Mucosa of rectum (tissue), 2 donors: ENCODE measurements at regions not wholly inside any gene's neighbourhood (a gene's known extent, or its start where the extent isn't known, plus 50 kb on each side); places are given as distances from the start of the nearest gene placed in this dataset.

Experiments
- H3K27ac ChIP-seq, 2 donors: one replicate each; pipeline ENCODE4 v1.7.0; 2013; ENCODE audit warnings: inconsistent platforms in 2 of 2, low read depth in 2 of 2, low read length in 2 of 2
- H3K27me3 ChIP-seq, 2 donors: one replicate each; pipeline ENCODE4 v1.7.0; 2013; ENCODE audit warnings: low read length in 2 of 2; ENCODE audit not compliant: control insufficient read depth in 2 of 2, insufficient read depth in 2 of 2
- H3K36me3 ChIP-seq, 2 donors: one replicate each; pipeline ENCODE4 v1.7.0; 2013; ENCODE audit warnings: low read length in 2 of 2; ENCODE audit not compliant: control insufficient read depth in 2 of 2, insufficient read depth in 2 of 2
- H3K4me1 ChIP-seq, 2 donors: one replicate each; pipeline ENCODE4 v1.7.0; 2013; ENCODE audit warnings: low read length in 2 of 2, mild to moderate bottlenecking in 1 of 2; ENCODE audit not compliant: control insufficient read depth in 2 of 2, insufficient read depth in 2 of 2
- H3K4me3 ChIP-seq, 2 donors: one replicate each; pipeline ENCODE4 v1.7.0; 2013; ENCODE audit warnings: low read length in 2 of 2
- H3K9ac ChIP-seq, 2 donors: one replicate each; pipeline ENCODE4 v1.7.0; 2013; ENCODE audit warnings: low read length in 2 of 2, low read depth in 1 of 2, mild to moderate bottlenecking in 1 of 2
- H3K9me3 ChIP-seq, 2 donors: one replicate each; pipeline ENCODE4 v1.7.0; 2013; ENCODE audit warnings: low read length in 2 of 2; ENCODE audit not compliant: control insufficient read depth in 2 of 2
- donor health status: healthy.
- donor health status: Normal muscosa, but diverticular disease.

DNA sequence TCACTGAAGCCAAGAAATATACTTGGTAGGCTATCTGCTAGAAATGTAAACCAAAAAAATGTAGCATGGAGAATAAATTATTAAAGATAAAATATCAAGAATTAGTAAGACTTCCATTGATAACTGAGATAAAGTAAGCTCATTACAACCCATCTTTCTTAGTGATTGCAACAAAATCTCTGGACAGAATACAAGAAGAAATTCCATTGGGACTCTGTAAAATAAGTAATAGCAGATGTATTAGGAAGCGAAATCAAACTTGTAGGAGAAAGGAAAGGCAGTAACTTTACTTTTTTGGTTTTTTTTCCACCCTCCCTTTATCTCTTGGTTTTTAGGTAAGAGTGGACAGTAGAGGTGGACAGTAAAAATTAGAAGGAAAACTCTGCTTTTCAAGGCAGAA lies 605.7 kb downstream of the DACH1 start:
- no peak overlapping the region for H3K9ac ChIP-seq
- no peak overlapping the region for H3K4me3 ChIP-seq
- no peaks in the 10 kb centered on the region for H3K4me1 ChIP-seq
- no peaks in the 10 kb centered on the region for H3K36me3 ChIP-seq
- no peaks in the 10 kb centered on the region for H3K27me3 ChIP-seq
- H3K27ac ChIP-seq = no peak overlapping the region
- H3K9me3 ChIP-seq = no peaks in the 10 kb centered on the region

DNA sequence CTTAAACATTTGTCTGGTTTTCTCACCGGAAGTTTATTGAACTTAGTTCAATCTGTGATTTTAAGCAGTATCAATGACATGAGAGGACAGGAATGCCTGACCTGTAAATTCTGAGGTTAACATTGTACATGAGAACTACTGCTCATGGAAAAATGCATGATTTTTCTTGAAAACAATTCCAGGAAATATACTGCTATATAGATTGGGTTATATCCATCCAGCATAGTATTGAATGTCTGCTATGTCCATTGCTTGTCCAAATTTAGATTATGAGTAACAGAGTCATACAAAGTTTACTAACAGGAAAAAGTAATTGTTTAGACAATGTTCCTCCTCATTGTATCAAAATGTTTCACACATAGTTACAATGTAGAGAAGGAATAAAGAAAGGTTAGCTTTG lies 606.8 kb downstream of the DACH1 start:
- Histone ChIP-seq H3K36me3 (no peaks in the 10 kb centered on the region), H3K4me1 (no peaks in the 10 kb centered on the region), H3K9ac (no peak overlapping the region), H3K9me3 (no peaks in the 10 kb centered on the region), H3K27ac (no peak overlapping the region), H3K4me3 (no peak overlapping the region), H3K27me3 (no peaks in the 10 kb centered on the region)

DNA sequence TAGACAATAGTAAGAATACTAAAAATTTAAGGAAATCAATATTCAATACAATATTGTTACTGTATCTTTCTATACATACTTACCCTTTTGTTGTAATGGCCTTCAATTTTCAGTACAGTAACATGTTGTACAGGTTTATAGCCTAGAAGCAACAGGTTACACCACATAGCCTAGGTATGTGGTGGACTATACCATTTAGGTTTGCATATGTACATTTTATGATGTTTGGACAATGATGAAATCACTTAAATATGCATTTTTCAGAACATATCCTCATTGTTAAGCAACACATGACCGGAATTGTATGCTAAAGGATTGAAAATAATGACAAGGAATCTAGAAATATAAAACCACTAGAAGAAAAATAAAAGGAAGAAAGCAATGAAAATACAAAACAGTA lies 611.4 kb downstream of the DACH1 start:
- Histone ChIP-seq H3K4me1 (no peaks in the 10 kb centered on the region), H3K9ac (no peak overlapping the region), H3K9me3 (no peaks in the 10 kb centered on the region), H3K4me3 (no peak overlapping the region), H3K36me3 (no peaks in the 10 kb centered on the region), H3K27me3 (no peaks in the 10 kb centered on the region), H3K27ac (no peak overlapping the region)

DNA sequence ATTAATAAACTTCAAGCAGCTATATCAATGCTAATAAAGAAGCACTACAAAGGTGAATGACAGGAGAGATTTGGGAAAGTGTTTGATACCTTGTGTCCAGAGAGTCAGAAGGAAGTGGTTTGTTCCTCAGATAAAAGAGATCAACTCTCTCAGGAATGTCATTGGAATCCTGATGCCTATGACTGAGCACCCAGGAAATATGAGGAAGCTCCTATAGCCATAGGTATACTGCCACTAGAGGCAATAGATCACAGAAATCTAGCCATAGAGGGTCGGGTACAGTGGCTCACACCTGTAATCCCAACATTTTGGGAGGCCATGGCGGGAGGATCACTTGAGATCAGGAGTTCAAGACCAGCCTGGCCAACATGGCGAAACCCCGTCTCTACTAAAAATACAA lies 612.6 kb downstream of the DACH1 start:
- no peak overlapping the region for H3K27ac ChIP-seq
- H3K36me3 ChIP-seq = no peaks in the 10 kb centered on the region
- H3K9me3 ChIP-seq = no peaks in the 10 kb centered on the region
- no peaks in the 10 kb centered on the region for H3K27me3 ChIP-seq
- H3K4me1 ChIP-seq = no peaks in the 10 kb centered on the region
- no peak overlapping the region for H3K9ac ChIP-seq
- H3K4me3 ChIP-seq = no peak overlapping the region

DNA sequence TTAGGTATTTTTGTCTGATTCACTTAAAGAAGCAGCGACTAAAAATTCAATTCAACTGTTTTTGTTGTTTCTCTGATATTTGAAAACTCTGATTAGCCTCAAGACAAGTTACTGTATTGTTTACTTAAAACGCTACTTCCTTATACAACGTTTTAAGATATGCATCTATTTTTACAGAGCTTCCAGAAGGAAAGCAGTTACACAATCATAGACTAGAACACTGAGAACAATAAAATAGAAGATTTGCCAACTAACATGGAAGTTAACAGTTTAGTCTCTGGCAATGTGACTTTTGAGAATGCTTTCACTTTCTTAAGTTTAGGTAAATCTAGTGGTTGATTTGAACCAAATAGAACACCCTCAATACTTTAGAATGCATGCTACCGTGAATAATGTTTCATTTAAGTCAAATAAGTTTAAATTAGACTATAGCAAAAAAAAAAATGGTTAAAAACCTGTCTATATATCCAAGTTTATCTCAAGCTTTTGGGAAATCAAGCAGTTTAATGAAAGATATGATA lies 614.8 kb downstream of the DACH1 start:
- Histone ChIP-seq H3K9me3 (no peaks in the 10 kb centered on the region), H3K4me3 (no peak overlapping the region)

DNA sequence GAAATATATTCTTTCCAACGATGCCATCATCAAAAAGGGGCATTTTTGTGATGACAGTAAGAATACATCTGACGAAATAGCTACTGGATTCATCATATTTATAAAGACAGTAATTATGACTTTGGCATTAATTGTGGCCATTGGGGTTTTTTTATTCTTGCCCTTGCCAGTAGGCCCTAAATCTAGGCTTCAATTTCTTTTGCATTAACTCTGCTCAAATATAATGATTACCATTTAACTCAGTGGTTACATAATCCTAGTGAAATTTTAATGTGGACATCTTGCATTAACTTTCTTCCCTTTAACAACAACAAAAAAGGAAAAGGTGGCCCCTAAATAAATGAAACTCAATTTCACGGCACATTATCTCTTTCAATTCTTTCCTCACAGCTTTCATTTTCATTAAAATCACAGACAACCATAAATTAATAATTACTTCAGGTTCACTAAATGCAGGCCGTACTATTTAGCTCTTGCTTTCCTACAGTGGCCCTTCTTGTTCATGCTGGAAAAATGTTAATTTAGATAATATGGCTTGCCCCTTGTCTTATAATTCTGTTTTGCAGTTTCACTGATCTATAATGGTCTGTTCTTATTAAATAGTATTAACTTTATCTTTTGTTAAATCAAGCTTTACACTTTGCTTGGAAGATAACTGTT lies 615.6 kb downstream of the DACH1 start:
- no peak overlapping the region for H3K9ac ChIP-seq
- no peaks in the 10 kb centered on the region for H3K4me1 ChIP-seq
- H3K36me3 ChIP-seq = no peaks in the 10 kb centered on the region
- H3K9me3 ChIP-seq = no peaks in the 10 kb centered on the region
- no peak overlapping the region for H3K4me3 ChIP-seq
- no peaks in the 10 kb centered on the region for H3K27me3 ChIP-seq
- H3K27ac ChIP-seq = no peak overlapping the region

More for the DNA sequence above, 614.8 kb downstream of the DACH1 start:
- no peaks in the 10 kb centered on the region for H3K27me3 ChIP-seq
- H3K9ac ChIP-seq = no peak overlapping the region
- no peaks in the 10 kb centered on the region for H3K36me3 ChIP-seq
- no peak overlapping the region for H3K27ac ChIP-seq
- no peaks in the 10 kb centered on the region for H3K4me1 ChIP-seq

DNA sequence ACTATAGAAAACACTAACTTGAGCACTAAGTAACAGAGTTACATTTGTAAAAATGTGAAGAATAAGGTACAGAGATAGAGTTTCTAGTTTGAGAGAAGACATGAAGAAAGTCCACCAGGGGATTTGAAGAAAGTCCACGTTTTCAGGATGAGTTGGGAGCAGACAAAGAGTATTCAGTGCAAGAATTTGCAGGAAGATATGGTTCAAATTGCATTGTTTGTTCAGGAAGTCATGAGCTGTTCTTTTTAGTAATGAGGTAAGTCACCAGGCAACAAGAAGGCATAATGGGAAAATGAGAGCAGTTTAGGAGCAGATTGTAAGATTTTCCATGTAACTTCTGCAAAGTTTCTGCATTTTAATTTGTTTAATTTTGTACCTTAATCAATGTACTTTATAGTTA lies 618.0 kb downstream of the DACH1 start:
- H3K4me1 ChIP-seq = no peaks in the 10 kb centered on the region
- H3K27me3 ChIP-seq = no peaks in the 10 kb centered on the region
- H3K9me3 ChIP-seq = no peaks in the 10 kb centered on the region
- no peak overlapping the region for H3K4me3 ChIP-seq
- no peak overlapping the region for H3K27ac ChIP-seq
- no peak overlapping the region for H3K9ac ChIP-seq
- no peaks in the 10 kb centered on the region for H3K36me3 ChIP-seq

DNA sequence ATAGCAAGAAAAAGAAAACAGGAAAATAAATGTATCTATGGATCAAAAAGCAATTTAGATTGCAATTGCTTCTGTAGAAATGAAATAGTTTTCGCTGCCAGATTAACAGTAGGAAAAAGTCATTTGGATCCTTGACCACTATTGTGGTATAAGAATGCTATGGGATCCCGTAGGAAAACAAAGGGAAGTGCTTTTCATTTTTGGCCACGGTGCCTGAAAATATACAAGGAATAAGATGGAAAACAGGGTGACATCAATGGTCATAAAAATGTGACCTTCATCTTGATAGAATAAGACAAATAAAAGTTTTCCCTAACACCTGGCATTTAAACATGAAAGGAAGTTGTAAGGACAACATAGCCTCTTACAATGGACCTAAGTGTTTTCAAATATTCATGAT lies 622.8 kb downstream of the DACH1 start:
- H3K27ac ChIP-seq = no peak overlapping the region
- no peaks in the 10 kb centered on the region for H3K36me3 ChIP-seq
- no peaks in the 10 kb centered on the region for H3K4me1 ChIP-seq
- no peak overlapping the region for H3K9ac ChIP-seq
- H3K4me3 ChIP-seq = no peak overlapping the region
- H3K27me3 ChIP-seq = no peaks in the 10 kb centered on the region
- H3K9me3 ChIP-seq = no peaks in the 10 kb centered on the region

DNA sequence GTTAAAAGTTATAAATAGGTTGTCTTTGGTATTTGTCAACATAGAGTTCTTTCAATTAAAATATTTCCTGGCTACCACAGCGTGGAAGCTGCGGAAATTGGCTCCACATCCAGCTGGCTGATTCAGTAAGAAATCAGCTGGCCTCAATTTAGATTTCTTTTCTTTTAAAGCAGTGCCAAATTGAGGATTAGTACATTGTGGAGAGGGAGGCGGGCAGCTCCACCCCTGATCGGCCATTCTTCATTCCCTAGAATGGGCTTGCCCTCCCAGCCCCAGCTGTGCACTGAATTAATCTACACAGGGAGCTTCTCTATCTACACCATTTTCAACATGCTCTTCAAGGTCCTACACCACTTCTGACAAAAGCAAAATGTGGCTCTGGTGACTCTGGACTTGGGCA lies 624.8 kb downstream of the DACH1 start:
- no peaks in the 10 kb centered on the region for H3K4me1 ChIP-seq

DNA sequence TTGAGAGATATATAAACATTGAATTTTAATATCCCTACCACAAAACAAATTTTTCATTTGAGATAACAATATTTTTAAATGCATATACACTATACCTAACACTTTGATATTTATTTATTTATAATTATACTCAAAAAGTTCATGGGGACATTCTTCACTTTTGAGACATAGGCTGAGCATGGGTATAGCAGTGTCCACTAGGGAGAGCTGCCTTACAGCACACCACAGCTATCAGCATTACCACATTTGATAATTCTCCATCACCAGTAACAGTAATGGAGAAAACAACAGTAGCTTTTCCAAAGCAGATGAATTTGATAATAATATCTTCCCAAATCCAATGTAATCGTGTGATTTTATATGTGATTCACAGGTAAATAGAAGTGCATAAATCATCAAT lies 626.1 kb downstream of the DACH1 start:
- no peaks in the 10 kb centered on the region for H3K9me3 ChIP-seq
- H3K27ac ChIP-seq = no peak overlapping the region
- H3K4me1 ChIP-seq = no peaks in the 10 kb centered on the region
- no peak overlapping the region for H3K4me3 ChIP-seq
- H3K27me3 ChIP-seq = no peaks in the 10 kb centered on the region
- no peak overlapping the region for H3K9ac ChIP-seq
- no peaks in the 10 kb centered on the region for H3K36me3 ChIP-seq

More for the DNA sequence above, 624.8 kb downstream of the DACH1 start:
- H3K9ac ChIP-seq = no peak overlapping the region
- no peaks in the 10 kb centered on the region for H3K9me3 ChIP-seq
- no peak overlapping the region for H3K27ac ChIP-seq
- H3K27me3 ChIP-seq = no peaks in the 10 kb centered on the region
- no peaks in the 10 kb centered on the region for H3K36me3 ChIP-seq
- no peak overlapping the region for H3K4me3 ChIP-seq
